Keratinocyte (primary cell): ENCODE measurements at regions not wholly inside any gene's neighbourhood (a gene's known extent, or its start where the extent isn't known, plus 50 kb on each side); places are given as distances from the start of the nearest gene placed in this dataset.

ENCODE experiments used
- DNase-seq: peaks from one replicate; pipeline ENCODE4 v3.0.0-alpha.2; 2011; ENCODE audit warnings: low read depth, missing footprints, low spot score
- FAIRE-seq: peaks from 2 replicates; lab custom pipeline; 2011; peaks lifted over from hg19 to GRCh38; lab: Jason Lieb, UNC
- H2AFZ ChIP-seq: 2 replicates; pipeline ENCODE4 v1.6.0; 2012; ENCODE audit warnings: low read length, control low read depth, inconsistent platforms; ENCODE audit not compliant: control insufficient read depth
- H3K27ac ChIP-seq: 2 replicates; pipeline ENCODE4 v1.5.1; 2011; ENCODE audit warnings: low read length; ENCODE audit not compliant: control insufficient read depth, insufficient read depth
- H3K27me3 ChIP-seq: 3 replicates; pipeline ENCODE4 v1.6.0; 2011; ENCODE audit warnings: low read length; ENCODE audit not compliant: control insufficient read depth, insufficient read depth; ENCODE audit errors: extremely low read depth
- H3K36me3 ChIP-seq, 2 experiments: 2 replicates in 1 of 2; 3 replicates in 1 of 2; pipeline ENCODE4 v1.5.1; 2011; ENCODE audit warnings: low read length in 2 of 2, mild to moderate bottlenecking in 1 of 2; ENCODE audit not compliant: control insufficient read depth in 2 of 2, insufficient read depth in 2 of 2; ENCODE audit errors: extremely low read depth in 1 of 2
- H3K4me1 ChIP-seq: 3 replicates; pipeline ENCODE4 v1.5.1; 2011; ENCODE audit warnings: low read length; ENCODE audit not compliant: control insufficient read depth, insufficient read depth; ENCODE audit errors: extremely low read depth
- H3K4me2 ChIP-seq: 3 replicates; pipeline ENCODE4 v1.6.0; 2011; ENCODE audit warnings: low read depth, low read length; ENCODE audit not compliant: control insufficient read depth, insufficient read depth; ENCODE audit errors: extremely low read depth
- H3K4me3 ChIP-seq, 3 experiments: fragments of 200-600 bp in 1 of 3; sonication (generic) in 1 of 3; 2 replicates in 2 of 3; 3 replicates in 1 of 3; pipeline ENCODE4 v1.5.1; 2011 to 2016; ENCODE audit warnings: low read length in 3 of 3, mild to moderate bottlenecking in 3 of 3, control low read depth in 2 of 3, inconsistent platforms in 1 of 3, low read depth in 1 of 3, mixed read lengths in 1 of 3, mixed run types in 1 of 3, moderate library complexity in 1 of 3; ENCODE audit not compliant: control insufficient read depth in 2 of 3, insufficient read depth in 2 of 3; ENCODE audit errors: extremely low read depth in 1 of 3
- H3K79me2 ChIP-seq: 2 replicates; pipeline ENCODE4 v1.6.0; 2012; ENCODE audit warnings: low read length; ENCODE audit not compliant: control insufficient read depth, insufficient read depth
- H3K9ac ChIP-seq: 3 replicates; pipeline ENCODE4 v1.6.0; 2011; ENCODE audit warnings: low read length; ENCODE audit not compliant: control insufficient read depth, insufficient read depth; ENCODE audit errors: extremely low read depth
- H3K9me1 ChIP-seq: 3 replicates; pipeline ENCODE4 v1.6.0; 2011; ENCODE audit warnings: low read length; ENCODE audit not compliant: control insufficient read depth, insufficient read depth; ENCODE audit errors: extremely low read depth
- H3K9me3 ChIP-seq: 2 replicates; pipeline ENCODE4 v1.5.1; 2012; ENCODE audit warnings: low read depth, low read length; ENCODE audit not compliant: control insufficient read depth
- H4K20me1 ChIP-seq: 3 replicates; pipeline ENCODE4 v1.6.0; 2011; ENCODE audit warnings: low read length; ENCODE audit not compliant: control insufficient read depth, insufficient read depth; ENCODE audit errors: extremely low read depth
- EZH2 ChIP-seq: IDR thresholded peaks from one replicate; pipeline ENCODE4 v1.6.1; 2012; ENCODE audit warnings: inconsistent platforms, mild to moderate bottlenecking, low read length, moderate library complexity
- dilution Hi-C: fragments of 300-500 bp; cut with MboI; formaldehyde crosslinking; loops from one replicate; pipeline ENCODE4 v1.7.0; 2020; ENCODE audit warnings: low sequenced_read_pairs; ENCODE audit not compliant: extremely low pct_ligation_motif_present
- TF ChIP-seq, protein P1 (sequence below), 3 experiments: IDR thresholded peaks in 1 of 3; conservative IDR thresholded peaks in 1 of 3; optimal IDR thresholded peaks in 1 of 3; 2 replicates in 2 of 3; 3 replicates in 1 of 3; pipeline versions ENCODE3 to v1.5.1; 2011; ENCODE audit warnings: low read length in 3 of 3, mild to moderate bottlenecking in 3 of 3, moderate library complexity in 2 of 3, control low read depth in 1 of 3, inconsistent platforms in 1 of 3; ENCODE audit not compliant: insufficient read depth in 2 of 3; ENCODE audit errors: extremely low read depth in 1 of 3

DNA sequence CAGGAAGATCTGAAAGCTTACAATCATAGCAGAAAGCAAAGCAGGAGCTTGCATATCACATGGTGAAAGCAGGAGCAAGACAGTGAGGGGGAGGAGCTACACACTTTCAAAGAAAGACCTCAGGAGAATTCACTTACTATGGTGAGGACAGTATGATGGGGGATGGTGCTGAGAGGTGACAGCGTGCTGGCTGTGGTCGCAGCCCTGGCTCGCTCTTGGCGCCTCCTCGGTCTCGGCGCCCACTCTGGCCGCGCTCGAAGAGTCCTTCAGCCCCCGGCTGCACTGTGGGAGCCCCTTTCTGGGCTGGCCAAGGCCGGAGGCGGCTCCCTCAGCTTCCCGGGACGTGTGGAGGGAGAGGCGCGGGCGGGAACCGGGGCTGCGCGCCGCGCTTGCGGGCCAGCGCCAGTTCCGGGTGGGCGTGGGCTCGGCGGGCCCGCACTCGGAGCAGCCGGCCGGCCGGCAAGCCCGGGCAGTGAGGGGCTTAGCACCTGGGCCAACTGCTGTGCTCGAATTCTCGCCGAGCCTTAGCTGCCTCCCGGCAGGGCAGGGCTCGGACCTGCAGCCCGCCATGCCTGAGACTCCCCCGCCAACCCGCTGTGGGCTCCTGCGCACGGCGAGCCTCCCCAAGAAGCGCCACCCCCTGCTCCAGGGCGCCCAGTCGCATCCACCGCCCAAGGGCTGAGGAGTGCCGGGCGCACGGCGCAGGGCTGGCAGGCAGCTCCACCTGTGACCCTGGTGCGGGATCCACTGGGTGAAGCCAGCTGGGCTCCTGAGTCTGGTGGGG lies 131.9 kb upstream of the SPATS2L start:
- Histone ChIP-seq H3K9ac (no peak overlapping the region), H4K20me1 (no peaks in the 10 kb centered on the region), H3K27me3 (peaks cover 3% of the 10 kb centered on the region), H3K9me1 (no peaks in the 10 kb centered on the region), H3K4me2 (no peak overlapping the region), H3K4me1 (no peaks in the 10 kb centered on the region), H3K27ac (no peak overlapping the region), H3K36me3 (no peaks in the 10 kb centered on the region), H3K9me3 (no peaks in the 10 kb centered on the region), H2AFZ (no peak overlapping the region), H3K79me2 (no peaks in the 10 kb centered on the region), H3K4me3 (no peak overlapping the region)
- dilution Hi-C loops = no loop called here
- TF ChIP-seq, protein P1, sequence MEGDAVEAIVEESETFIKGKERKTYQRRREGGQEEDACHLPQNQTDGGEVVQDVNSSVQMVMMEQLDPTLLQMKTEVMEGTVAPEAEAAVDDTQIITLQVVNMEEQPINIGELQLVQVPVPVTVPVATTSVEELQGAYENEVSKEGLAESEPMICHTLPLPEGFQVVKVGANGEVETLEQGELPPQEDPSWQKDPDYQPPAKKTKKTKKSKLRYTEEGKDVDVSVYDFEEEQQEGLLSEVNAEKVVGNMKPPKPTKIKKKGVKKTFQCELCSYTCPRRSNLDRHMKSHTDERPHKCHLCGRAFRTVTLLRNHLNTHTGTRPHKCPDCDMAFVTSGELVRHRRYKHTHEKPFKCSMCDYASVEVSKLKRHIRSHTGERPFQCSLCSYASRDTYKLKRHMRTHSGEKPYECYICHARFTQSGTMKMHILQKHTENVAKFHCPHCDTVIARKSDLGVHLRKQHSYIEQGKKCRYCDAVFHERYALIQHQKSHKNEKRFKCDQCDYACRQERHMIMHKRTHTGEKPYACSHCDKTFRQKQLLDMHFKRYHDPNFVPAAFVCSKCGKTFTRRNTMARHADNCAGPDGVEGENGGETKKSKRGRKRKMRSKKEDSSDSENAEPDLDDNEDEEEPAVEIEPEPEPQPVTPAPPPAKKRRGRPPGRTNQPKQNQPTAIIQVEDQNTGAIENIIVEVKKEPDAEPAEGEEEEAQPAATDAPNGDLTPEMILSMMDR (optimal IDR thresholded peaks at IDR 0.05 in 1 of 3, IDR thresholded peaks at IDR 0.05 in 1 of 3, conservative IDR thresholded peaks at IDR 0.05 in 1 of 3; ENCODE audit: extremely low read depth in 1 of 3, insufficient read depth in 2 of 3, low read length in 3 of 3) = no peak
- no peak for TF ChIP-seq EZH2
- FAIRE-seq (no peak), DNase-seq (no peak)

DNA sequence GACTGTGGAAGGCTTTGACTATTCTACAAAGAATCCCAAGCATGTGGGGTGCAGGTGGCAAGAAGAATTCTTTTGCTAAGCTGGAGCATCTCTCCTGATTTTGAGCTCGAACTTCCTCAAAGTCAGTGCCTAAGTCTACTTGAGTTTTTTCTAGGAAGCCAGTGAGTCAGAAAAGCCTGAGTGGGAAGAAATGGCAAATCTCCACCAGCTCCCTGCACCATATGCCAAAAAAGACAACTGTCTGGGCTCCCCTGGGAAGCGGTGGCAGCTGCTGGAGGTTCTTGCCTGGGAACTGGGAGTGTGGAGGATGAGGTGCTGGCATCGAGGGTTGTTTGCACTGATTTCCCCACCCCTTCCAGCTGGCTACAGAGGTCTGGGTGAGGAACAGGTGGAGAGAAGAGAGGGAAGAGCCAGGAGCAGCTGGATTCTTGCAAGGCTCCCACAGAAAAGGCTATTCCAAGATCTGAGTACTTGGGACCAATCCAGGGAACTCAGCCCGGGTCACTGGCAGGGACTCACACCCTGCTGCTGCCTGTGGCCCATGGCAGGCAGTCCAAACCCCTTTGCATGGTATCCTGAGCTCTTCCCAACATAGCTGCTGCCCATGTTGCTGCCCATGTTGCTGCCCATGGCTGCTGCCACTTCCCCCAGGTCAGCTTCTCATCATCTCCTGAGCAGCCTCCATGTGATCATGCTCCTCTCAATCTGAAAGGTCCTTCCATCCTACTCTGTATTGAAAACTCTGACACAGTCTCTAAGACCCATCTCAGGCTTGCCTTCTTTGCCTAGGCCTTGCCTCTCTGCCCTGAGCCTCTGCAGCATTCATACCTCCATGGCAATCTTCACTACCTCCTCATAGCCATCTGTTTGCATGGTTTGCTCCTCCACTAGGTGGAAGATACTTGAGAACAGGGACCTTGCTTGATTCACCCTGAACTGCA lies 128.3 kb upstream of the SPATS2L start:
- Histone ChIP-seq H3K9me3 (no peaks in the 10 kb centered on the region), H3K4me1 (no peaks in the 10 kb centered on the region), H3K36me3 (no peaks in the 10 kb centered on the region), H3K27ac (no peak overlapping the region), H3K79me2 (no peaks in the 10 kb centered on the region), H3K9me1 (no peaks in the 10 kb centered on the region), H3K4me3 (no peak overlapping the region), H3K27me3 (peaks cover 6% of the 10 kb centered on the region), H4K20me1 (no peaks in the 10 kb centered on the region), H3K4me2 (no peak overlapping the region), H2AFZ (no peak overlapping the region), H3K9ac (no peak overlapping the region)
- FAIRE-seq (no peak), DNase-seq (no peak)
- dilution Hi-C loops = no loop called here
- no peak for TF ChIP-seq EZH2
- TF ChIP-seq, protein P1 (optimal IDR thresholded peaks at IDR 0.05 in 1 of 3, IDR thresholded peaks at IDR 0.05 in 1 of 3, conservative IDR thresholded peaks at IDR 0.05 in 1 of 3; ENCODE audit: extremely low read depth in 1 of 3, insufficient read depth in 2 of 3, low read length in 3 of 3) = no peak
